HG02763 (cell line): ENCODE measurements at regions not wholly inside any gene's neighbourhood (a gene's known extent, or its start where the extent isn't known, plus 50 kb on each side); places are given as distances from the start of the nearest gene placed in this dataset.

ENCODE experiments used
- ATAC-seq: cut with Tn5 transposase; IDR thresholded peaks from one replicate; pipeline ENCODE4 v1.9.1; 2021; ENCODE audit warnings: mild to moderate bottlenecking, moderate library complexity; ENCODE audit not compliant: unreplicated experiment

- no peak for ATAC-seq
Observed at GRCh38 chr2:16197504-16198147, 257.3 kb downstream of the MYCN start.

DNA sequence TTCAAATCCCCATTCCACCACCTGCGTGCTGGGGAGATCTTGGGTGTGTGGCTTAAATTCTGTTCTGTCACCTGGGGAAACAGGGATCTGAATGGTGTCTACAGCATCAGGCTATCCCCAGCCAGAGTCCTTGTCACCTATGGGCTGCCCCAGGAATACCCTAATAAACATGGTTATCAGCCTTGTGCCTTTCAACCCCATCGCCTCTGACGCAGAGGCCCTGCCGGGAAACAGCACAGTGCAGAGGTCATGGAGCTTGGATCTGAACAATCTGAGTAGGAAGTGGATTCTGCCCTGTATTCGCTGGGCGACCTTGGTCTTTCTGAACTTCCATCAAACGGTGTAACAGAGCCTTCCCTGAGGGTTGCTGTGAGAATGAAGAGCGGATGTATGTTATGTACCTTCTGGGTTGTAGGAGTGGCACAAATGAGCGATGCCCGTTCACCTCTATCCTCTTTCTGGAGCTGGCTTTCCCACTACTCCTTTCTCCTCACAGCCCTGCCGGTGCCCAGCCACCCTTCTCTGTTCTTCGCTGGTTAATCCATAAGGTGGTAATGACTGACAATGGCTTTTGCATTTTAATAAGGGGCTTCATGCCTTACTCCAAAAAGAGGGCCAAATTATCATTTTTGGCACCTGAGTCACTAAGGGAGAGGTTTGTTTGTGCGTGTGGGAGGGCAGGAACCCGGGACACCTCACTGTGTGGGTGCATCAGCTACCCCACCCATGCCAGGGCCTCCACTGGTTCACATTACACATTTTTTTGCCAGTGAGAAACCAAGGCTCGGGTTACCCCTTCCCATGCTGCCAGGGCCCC is 256.5 kb downstream of the MYCN start:
- no peak for ATAC-seq

DNA sequence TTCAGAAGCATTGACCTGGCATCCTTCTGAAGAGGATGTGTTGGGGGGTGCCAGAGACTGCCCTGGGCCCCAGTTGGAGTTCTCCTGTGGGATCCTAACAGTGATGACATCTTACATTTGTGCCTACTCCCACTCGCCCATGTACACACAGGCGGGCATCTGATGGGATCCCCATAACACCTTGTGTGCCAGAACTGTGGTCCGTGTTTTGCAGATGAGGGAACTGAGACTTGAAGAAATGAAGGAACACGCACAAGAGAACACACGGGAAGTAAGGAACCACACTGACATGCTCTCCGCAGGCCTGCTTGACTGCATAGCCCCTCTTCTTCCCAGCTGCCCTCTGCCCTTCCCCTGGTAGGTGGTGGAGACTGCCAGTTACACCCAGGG is 255.3 kb downstream of the MYCN start:
- ATAC-seq, result no peak

DNA sequence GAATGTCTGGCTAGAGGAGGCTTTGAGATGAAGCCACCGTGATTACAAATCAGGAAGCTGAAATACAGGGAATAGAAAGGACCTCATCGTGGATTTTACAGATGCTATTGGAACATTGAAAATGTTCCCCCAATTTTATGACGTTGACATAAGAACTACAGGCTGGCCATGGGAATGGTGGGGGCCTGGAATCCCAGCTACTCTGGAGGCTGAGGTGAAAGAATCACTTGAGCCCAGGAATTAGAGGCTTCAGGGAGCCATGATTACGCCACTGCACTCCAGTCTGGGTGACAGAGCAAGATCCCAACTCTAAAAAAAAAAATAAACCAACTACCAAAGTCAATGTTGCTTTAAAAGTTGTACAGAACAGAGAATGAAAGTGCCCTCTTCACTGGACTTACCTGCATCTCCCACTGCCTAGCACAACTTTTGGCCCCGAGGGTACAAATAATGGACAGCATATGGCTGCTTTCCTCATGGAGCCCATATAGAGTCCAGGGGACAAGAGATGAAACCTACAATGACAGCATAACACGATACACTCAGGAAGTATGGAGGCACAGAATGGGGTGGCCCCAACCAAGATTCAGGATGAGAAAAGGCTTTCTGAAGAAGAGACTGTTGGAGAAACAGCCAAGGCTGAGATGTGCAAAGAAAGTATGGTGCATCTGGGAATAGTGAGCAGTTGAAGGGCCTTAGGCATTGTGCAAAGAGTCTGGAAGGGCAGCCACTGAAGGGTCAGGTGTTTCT is 254.8 kb downstream of the MYCN start:
- no peak for ATAC-seq

DNA sequence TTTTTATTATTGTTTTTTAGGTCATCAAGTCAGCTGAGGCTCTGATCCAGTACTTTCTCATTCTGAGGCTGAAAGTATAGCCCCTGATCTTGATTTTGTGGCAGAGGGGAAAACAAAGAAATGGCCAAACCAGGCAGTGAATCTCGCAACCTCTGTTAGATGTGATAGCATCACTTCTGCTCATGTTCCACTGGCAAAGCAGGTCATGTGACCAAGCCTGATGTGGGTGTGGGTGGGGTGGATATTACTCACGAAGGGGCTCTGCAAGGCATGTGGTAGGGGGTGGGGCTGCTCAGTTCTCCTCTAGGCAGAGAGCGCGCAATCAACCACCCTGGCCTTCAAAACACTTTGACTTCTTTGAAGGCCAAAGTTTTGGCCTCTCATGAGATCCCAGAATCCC is 254.2 kb downstream of the MYCN start:
- ATAC-seq, result no peak

DNA sequence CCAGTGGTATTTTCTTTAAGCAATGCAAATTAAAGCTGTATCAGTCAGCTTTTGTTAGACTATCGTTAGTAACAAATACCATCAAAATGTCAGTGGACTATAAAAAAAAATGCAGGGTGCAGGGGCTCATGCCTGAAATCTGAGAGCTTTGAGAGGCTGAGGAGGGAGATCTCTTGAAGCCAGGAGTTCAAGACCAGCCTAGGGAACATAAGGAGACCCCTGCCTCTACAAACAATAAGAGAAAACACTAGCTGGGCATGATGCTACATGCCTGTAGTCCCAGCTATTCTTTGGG is 253.7 kb downstream of the MYCN start:
- ATAC-seq, result no peak

GRCh38 chr2:16192416-16193216 is 252.3 kb downstream of the MYCN start:
- ATAC-seq, result no peak

DNA sequence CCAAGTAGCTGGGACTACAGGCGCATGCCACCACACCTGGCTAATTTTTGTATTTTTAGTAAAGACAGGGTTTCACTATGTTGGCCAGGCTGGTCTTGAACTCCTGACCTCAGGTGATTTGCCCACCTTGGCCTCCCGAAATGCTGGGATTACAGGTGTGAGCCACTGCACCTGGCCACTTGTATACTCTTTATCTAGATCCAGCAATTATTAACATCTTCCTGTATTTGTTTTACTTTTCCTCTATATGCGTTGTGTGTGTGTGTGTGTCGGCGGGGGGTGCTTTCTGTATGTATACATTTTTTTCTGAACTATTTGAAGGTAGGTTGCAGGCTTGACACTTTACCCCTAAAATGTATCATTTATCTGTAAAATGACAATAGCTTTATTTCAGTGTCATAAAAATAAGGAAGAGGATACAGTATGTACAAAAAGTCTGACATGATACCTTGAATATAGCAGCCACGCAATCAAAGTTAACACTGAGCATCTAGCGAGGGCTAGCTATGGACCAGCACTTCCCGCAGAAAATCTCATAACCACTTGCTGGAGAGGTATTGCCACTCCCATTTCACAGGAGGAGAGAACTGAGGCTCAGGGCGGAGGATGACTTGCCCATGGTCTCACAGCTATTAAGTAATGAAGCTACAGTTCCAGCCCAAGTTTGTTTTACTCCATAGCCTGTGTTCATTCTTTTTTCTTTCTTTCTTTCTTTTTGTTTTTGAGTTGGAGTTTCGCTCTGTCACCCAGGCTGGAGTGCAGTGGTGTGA is 251.3 kb downstream of the MYCN start:
- ATAC-seq, result no peak

GRCh38 chr2:16190446-16191270 is 250.3 kb downstream of the MYCN start:
- no peak for ATAC-seq

DNA sequence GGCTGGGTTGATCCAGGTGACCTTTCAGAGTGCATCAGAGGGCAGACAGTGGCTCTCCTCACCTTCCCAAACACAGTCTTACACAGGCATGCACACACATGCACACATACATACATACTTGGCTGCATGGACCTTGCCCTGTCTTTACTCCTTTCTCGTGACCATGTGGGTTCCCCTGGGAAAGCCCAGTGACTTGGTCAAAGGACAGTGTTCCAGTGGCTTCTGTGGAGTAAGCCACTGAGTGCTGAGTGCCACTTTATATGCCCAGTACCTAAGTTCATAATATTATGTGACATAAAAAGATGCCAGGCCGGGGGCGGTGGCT is 249.4 kb downstream of the MYCN start:
- ATAC-seq, result no peak

- ATAC-seq, result no peak
Observed at GRCh38 chr2:16189029-16189835, 248.9 kb downstream of the MYCN start.

DNA sequence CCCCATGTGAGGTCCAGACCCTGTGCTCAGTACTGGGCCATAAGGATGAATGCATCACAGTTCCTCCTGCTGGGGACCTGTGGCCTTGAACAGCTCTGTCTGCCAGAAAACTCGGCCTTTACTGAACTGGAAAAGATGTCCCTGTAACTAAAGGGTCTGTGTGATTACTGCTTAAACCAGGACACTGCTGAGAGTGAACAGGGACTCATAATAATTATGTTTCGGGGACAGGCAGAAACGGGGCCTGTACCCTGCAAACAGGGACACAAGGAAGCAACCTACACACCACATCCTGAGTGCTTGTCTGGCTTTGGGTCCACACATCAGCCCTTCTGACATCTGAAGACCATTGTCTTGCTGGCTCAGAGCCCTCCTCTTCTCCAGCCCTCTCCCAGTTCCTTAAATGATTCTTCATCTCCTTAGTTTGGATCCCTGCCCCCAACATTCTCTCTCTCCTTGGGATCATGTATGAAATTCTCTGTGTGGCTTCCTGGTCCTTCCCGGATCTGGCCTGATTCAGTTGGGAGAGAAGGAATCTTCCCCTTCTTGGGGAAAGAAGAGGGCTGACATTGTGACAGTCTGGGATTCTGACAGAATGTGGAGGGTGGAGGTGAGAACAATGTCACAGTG is 248.0 kb downstream of the MYCN start:
- ATAC-seq, result no peak

GRCh38 chr2:16187482-16187817 is 247.1 kb downstream of the MYCN start:
- no peak for ATAC-seq

DNA sequence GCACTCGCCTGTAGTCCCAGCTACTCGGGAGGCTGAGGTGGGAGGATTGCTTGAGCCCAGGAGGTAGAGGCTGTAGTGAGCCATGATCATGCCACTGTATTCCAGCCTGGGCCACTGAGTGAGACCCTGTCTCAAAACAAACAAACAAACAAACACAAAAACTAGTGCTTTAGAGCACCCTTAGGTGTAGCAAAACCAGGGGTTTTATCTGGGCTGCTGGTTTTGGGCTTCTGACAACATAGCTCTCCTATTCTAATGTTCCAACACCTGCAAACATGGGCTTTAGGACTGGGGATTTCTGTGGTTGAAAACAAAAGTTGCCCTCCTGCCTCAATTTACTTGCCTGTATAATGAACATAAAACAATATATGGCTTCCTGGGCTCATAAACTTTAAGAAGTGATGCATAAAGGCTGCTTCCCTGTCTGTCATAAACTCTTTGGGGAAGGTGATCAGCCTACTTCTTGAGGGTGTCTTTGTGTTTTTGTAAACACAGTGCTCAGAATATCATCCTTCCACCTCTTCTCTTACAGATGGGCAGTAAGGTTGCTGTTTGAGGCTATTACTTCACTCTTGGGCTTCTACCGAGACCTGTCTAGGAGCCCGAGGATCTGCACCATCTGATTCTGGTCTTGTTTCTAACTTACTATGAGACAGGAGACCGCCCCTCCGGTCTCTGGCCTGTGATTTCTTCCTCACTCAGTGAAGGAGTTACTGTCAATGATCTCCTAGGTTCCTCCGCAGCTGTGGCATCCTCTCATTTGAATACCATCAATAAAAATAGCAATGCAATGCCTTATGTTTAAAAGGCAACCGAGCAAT is 246.5 kb downstream of the MYCN start:
- ATAC-seq, result no peak

- ATAC-seq, result no peak
Observed at GRCh38 chr2:16185801-16186272, 245.5 kb downstream of the MYCN start.

DNA sequence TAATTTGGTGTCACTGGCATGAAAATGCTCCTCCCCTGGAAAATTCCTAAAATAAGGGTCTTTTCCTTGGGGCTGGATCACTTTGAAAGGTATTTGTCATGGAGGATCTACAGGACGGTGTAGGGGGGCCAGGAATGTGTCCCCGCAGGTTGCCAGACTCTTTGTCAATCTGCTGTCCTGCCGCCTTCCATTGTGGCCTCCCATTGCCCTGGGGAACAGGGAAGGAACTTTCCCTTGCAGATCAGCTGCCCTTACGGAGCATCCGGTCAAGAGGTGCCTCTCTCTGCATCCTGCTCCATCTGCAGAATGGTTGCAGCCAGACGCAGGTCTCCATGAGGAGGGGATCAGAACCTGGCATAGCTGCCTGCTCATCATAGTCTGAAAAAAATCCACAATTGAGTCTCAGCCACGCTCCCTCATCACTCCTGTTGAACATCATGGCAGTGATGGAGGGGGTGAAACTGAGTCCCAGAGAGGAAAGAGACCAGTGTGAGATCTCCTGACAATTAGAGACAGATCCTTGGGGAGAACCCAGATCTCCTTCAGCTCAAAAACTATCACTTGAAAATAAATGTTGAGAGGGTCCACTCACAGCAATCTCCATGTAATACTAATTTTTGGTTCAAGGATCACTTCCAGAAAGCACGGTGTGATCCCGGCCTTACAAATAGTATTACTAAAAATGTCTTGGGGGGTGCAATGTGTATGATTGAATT is 244.8 kb downstream of the MYCN start:
- no peak for ATAC-seq

- ATAC-seq, result no peak
Observed at GRCh38 chr2:16184341-16184890, 244.1 kb downstream of the MYCN start.
